MG63 (cell line): ENCODE measurements at regions not wholly inside any gene's neighbourhood (a gene's known extent, or its start where the extent isn't known, plus 50 kb on each side); places are given as distances from the start of the nearest gene placed in this dataset.

Source experiments
- DNase-seq: peaks from one replicate; pipeline ENCODE4 v3.0.0-alpha.2; 2020
- H3K27me3 ChIP-seq: fragments of 250-450 bp; sonication (Bioruptor Pico); 2 replicates; pipeline ENCODE4 v1.5.1; 2020; ENCODE audit warnings: mild to moderate bottlenecking, moderate library complexity
- H3K36me3 ChIP-seq: fragments of 250-450 bp; sonication (Bioruptor Pico); 2 replicates; pipeline ENCODE4 v1.5.1; 2020; ENCODE audit warnings: mild to moderate bottlenecking, moderate library complexity
- H3K4me3 ChIP-seq: fragments of 250-450 bp; sonication (Bioruptor Pico); 2 replicates; pipeline ENCODE4 v1.5.1; 2020; ENCODE audit warnings: mild to moderate bottlenecking, moderate library complexity
- H3K9me3 ChIP-seq: fragments of 250-450 bp; sonication (Bioruptor Pico); 2 replicates; pipeline ENCODE4 v1.5.1; 2020; ENCODE audit warnings: mild to moderate bottlenecking, moderate library complexity

- DNase-seq: no peak
- H3K36me3 ChIP-seq: no peaks in the 10 kb centered on the region
- no peak overlapping the region for H3K4me3 ChIP-seq
- H3K27me3 ChIP-seq: no peaks in the 10 kb centered on the region
- H3K9me3 ChIP-seq: no peaks in the 10 kb centered on the region
Measured at GRCh38 chr21:21907271-21907670, 909.1 kb downstream of the NCAM2 start.

GRCh38 chr21:21915816-21916215 is 917.6 kb downstream of the NCAM2 start:
- H3K36me3 ChIP-seq: no peaks in the 10 kb centered on the region
- no peaks in the 10 kb centered on the region for H3K9me3 ChIP-seq
- DNase-seq: no peak
- H3K27me3 ChIP-seq: no peaks in the 10 kb centered on the region
- H3K4me3 ChIP-seq: no peak overlapping the region

- no peak for DNase-seq
- Histone ChIP-seq H3K27me3 (no peaks in the 10 kb centered on the region), H3K9me3 (no peaks in the 10 kb centered on the region), H3K4me3 (no peak overlapping the region), H3K36me3 (no peaks in the 10 kb centered on the region)
Measured at GRCh38 chr21:21921410-21922232, 923.4 kb downstream of the NCAM2 start.

- H3K4me3 ChIP-seq: no peak overlapping the region
- no peaks in the 10 kb centered on the region for H3K36me3 ChIP-seq
- no peak for DNase-seq
- no peaks in the 10 kb centered on the region for H3K27me3 ChIP-seq
- H3K9me3 ChIP-seq: no peaks in the 10 kb centered on the region
Measured at GRCh38 chr21:21929226-21929625, 931.0 kb downstream of the NCAM2 start.

- Histone ChIP-seq H3K4me3 (no peak overlapping the region), H3K36me3 (no peaks in the 10 kb centered on the region), H3K9me3 (no peaks in the 10 kb centered on the region), H3K27me3 (no peaks in the 10 kb centered on the region)
- DNase-seq: no peak
Measured at GRCh38 chr21:21929789-21930188, 931.6 kb downstream of the NCAM2 start.

GRCh38 chr21:21952566-21952965 is 954.4 kb downstream of the NCAM2 start:
- H3K9me3 ChIP-seq: no peaks in the 10 kb centered on the region
- H3K36me3 ChIP-seq: no peaks in the 10 kb centered on the region

GRCh38 chr21:21955204-21955603 is 957.0 kb downstream of the NCAM2 start:
- H3K27me3 ChIP-seq: no peaks in the 10 kb centered on the region
- H3K4me3 ChIP-seq: no peak overlapping the region
- DNase-seq: no peak
- H3K36me3 ChIP-seq: no peaks in the 10 kb centered on the region
- H3K9me3 ChIP-seq: no peaks in the 10 kb centered on the region

More at GRCh38 chr21:21952566-21952965, 954.4 kb downstream of the NCAM2 start:
- Histone ChIP-seq H3K4me3 (no peak overlapping the region), H3K27me3 (no peaks in the 10 kb centered on the region)
- DNase-seq: no peak

- Histone ChIP-seq H3K27me3 (no peaks in the 10 kb centered on the region), H3K4me3 (no peak overlapping the region), H3K36me3 (no peaks in the 10 kb centered on the region), H3K9me3 (no peaks in the 10 kb centered on the region)
- no peak for DNase-seq
Measured at GRCh38 chr21:21957490-21957889, 959.3 kb downstream of the NCAM2 start.

- DNase-seq: no peak
- H3K27me3 ChIP-seq: no peaks in the 10 kb centered on the region
Measured at GRCh38 chr21:21963911-21964310, 965.7 kb downstream of the NCAM2 start.

GRCh38 chr21:21968810-21969209 is 970.6 kb downstream of the NCAM2 start:
- Histone ChIP-seq H3K4me3 (no peak overlapping the region), H3K27me3 (no peaks in the 10 kb centered on the region), H3K9me3 (0 out of 2 replicates have a peak, but pooled peaks cover 2% of the 10 kb centered on the region), H3K36me3 (no peaks in the 10 kb centered on the region)
- no peak for DNase-seq

More at GRCh38 chr21:21963911-21964310, 965.7 kb downstream of the NCAM2 start:
- no peak overlapping the region for H3K4me3 ChIP-seq
- no peaks in the 10 kb centered on the region for H3K36me3 ChIP-seq
- H3K9me3 ChIP-seq: peaks cover 5% of the 10 kb centered on the region; the same call in 1 of the 2 replicates

- DNase-seq: no peak
- Histone ChIP-seq H3K9me3 (0 out of 2 replicates have a peak, but pooled peaks cover 2% of the 10 kb centered on the region), H3K4me3 (no peak overlapping the region), H3K36me3 (no peaks in the 10 kb centered on the region), H3K27me3 (no peaks in the 10 kb centered on the region)
Measured at GRCh38 chr21:21969211-21969610, 971.0 kb downstream of the NCAM2 start.

GRCh38 chr21:21971384-21971783 is 973.2 kb downstream of the NCAM2 start:
- Histone ChIP-seq H3K4me3 (no peak overlapping the region), H3K36me3 (no peaks in the 10 kb centered on the region), H3K27me3 (no peaks in the 10 kb centered on the region), H3K9me3 (no peaks in the 10 kb centered on the region)
- DNase-seq: peak; percentile 3

GRCh38 chr21:21973806-21974205 is 975.6 kb downstream of the NCAM2 start:
- H3K36me3 ChIP-seq: no peaks in the 10 kb centered on the region
- peak; percentile 28 for DNase-seq
- H3K27me3 ChIP-seq: no peaks in the 10 kb centered on the region
- H3K4me3 ChIP-seq: no peak overlapping the region
- H3K9me3 ChIP-seq: no peaks in the 10 kb centered on the region

GRCh38 chr21:21996891-21997290 is 998.7 kb downstream of the NCAM2 start:
- Histone ChIP-seq H3K9me3 (no peaks in the 10 kb centered on the region), H3K4me3 (no peak overlapping the region), H3K36me3 (no peaks in the 10 kb centered on the region), H3K27me3 (no peaks in the 10 kb centered on the region)
- DNase-seq: no peak

GRCh38 chr21:21997390-21998333 is 999.5 kb downstream of the NCAM2 start:
- no peaks in the 10 kb centered on the region for H3K36me3 ChIP-seq

GRCh38 chr21:22019766-22020165 is 1021.6 kb downstream of the NCAM2 start:
- H3K36me3 ChIP-seq: no peaks in the 10 kb centered on the region
- H3K4me3 ChIP-seq: no peak overlapping the region
- DNase-seq: no peak
- no peaks in the 10 kb centered on the region for H3K27me3 ChIP-seq
- H3K9me3 ChIP-seq: no peaks in the 10 kb centered on the region; the same call in 1 of the 2 replicates

More at GRCh38 chr21:21997390-21998333, 999.5 kb downstream of the NCAM2 start:
- H3K4me3 ChIP-seq: no peak overlapping the region
- H3K9me3 ChIP-seq: no peaks in the 10 kb centered on the region
- peak; percentile 8 for DNase-seq
- no peaks in the 10 kb centered on the region for H3K27me3 ChIP-seq

- Histone ChIP-seq H3K36me3 (no peaks in the 10 kb centered on the region), H3K4me3 (no peak overlapping the region), H3K27me3 (no peaks in the 10 kb centered on the region), H3K9me3 (no peaks in the 10 kb centered on the region; the same call in 1 of the 2 replicates)
- no peak for DNase-seq
Measured at GRCh38 chr21:22020221-22020620, 1022.0 kb downstream of the NCAM2 start.
